HG02938 (cell line): ENCODE measurements at regions not wholly inside any gene's neighbourhood (a gene's known extent, or its start where the extent isn't known, plus 50 kb on each side); places are given as distances from the start of the nearest gene placed in this dataset.

Experiments used
- ATAC-seq: cut with Tn5 transposase; IDR thresholded peaks from one replicate; pipeline ENCODE4 v1.9.1; 2021; ENCODE audit warnings: mild to moderate bottlenecking, moderate library complexity; ENCODE audit not compliant: unreplicated experiment

DNA sequence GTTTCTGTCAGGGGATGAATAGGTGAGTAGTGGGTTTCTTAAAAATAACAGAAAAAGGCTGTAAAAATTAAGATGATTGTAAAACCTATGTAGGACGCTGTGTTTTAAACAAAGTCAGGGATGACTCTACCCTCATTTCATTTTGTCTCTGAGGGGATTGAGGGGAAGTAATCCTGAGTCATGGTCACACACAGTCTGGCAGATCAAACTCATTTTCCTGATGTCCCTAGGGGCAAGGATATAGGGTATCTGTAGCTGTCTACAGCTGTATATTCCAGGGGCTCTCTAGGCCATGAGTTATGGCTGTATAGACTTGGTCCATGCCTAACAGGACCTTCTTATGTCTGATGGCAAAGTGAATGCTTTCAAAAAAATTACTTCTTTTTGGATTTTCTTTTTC, 421.1 kb downstream of the PDCD6IP start:
- no peak for ATAC-seq

- no peak for ATAC-seq
These were observed 427.5 kb downstream of the PDCD6IP start for GRCh38 chr3:34225821-34226366.

- ATAC-seq, result no peak
These were observed 431.4 kb downstream of the PDCD6IP start for GRCh38 chr3:34229876-34230275.

GRCh38 chr3:34235096-34235495, 436.7 kb downstream of the PDCD6IP start:
- ATAC-seq, result no peak

DNA sequence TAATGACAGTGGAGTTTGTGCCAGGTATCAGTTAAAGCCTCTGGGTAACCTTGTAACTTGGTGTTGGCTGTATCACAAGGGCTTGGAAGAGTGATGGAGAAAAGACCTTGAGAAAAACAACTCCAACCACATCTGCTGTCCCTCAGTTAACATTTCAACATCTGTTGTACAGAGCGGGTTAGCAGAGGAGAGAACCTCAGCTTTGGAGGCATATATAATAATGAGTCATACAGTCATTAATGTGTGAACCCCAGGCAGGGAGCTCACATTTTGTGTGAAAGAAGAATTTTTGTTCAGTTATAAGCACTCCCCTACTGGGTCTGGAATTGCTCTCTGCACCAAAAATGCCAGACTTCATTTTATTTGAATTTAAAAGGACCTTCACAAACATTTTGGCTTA, 439.5 kb downstream of the PDCD6IP start:
- ATAC-seq, result no peak

GRCh38 chr3:34238407-34238806, 440.0 kb downstream of the PDCD6IP start:
- ATAC-seq, result no peak

DNA sequence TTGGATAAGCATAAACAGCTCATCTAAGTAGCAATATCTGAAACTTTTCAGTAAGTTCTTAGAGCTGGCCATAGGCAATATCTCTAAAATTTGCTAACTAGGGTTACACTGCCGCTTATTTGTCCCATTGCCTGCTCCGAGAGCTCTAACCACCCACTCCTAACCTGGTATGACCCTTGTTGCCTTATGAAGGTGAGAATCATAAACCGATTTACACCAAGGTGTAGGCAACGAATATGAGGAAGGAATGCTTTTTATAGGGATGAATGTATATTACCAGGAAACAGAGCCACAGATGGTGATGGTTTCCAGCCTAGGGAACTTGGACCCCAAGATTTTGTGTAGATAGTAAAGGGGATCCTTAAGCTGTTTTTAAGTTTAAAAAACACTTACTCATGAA, 440.9 kb downstream of the PDCD6IP start:
- ATAC-seq, result no peak

- ATAC-seq, result no peak
These were observed 441.4 kb downstream of the PDCD6IP start for GRCh38 chr3:34239875-34240274.

DNA sequence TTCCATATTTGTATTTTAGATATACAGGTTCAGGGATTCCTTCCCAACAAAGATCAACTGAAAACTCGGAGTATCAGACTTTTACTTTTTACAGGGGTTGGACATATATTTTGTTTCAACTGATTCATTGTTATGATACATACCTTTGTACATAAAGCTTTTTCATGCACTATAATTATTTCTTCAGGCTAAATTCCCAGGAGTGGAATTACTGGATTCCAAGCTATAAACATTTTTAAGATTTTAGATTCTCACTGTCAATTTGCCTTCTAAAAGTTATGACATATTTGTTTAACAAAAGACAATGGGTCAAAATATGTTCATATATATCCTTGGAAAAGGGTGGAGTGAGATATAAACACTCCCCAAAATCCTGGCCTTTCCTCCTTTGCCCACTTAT, 449.0 kb downstream of the PDCD6IP start:
- ATAC-seq, result no peak

GRCh38 chr3:34248352-34248751, 449.9 kb downstream of the PDCD6IP start:
- peak; percentile 96 for ATAC-seq

DNA sequence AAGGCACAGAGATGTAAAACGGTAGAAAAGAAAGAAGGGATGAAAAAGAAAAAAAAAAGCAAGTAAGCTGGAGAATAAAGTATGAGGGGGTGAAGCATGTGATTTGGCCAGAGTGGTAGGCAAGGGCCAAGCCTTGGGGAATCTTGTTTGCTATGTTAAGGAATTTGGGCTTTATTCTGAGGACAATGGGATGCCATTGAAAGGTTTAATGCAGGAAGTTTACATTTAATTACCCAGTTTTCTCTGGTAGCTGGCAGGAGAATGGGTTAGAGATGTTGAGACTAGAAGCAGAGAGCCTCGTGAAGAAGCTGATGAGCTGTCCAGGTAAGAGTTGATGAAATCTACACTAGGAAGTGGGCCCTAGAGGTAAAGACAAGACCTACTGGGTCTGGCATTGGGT, 455.9 kb downstream of the PDCD6IP start:
- no peak for ATAC-seq

GRCh38 chr3:34256021-34256420, 457.6 kb downstream of the PDCD6IP start:
- ATAC-seq, result no peak

DNA sequence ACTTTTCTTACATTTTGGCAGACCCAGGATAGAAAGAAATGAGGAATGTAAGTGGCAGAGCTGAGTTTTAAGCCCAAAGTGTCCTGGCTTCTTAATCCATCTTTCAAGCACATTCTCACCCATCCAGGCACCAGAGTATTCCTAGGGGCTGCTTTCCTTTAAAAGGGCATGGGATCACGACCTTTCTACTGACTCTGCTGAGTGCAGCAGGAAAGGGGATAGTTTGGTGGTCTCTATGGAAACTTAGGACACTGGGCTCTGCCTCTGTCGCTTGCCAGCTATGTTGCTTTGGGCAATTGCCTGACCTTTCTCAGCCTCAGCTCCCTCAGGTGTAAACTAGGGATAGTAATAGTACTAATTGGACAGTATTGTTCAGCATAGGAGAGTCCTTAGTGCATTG, 458.4 kb downstream of the PDCD6IP start:
- no peak for ATAC-seq

DNA sequence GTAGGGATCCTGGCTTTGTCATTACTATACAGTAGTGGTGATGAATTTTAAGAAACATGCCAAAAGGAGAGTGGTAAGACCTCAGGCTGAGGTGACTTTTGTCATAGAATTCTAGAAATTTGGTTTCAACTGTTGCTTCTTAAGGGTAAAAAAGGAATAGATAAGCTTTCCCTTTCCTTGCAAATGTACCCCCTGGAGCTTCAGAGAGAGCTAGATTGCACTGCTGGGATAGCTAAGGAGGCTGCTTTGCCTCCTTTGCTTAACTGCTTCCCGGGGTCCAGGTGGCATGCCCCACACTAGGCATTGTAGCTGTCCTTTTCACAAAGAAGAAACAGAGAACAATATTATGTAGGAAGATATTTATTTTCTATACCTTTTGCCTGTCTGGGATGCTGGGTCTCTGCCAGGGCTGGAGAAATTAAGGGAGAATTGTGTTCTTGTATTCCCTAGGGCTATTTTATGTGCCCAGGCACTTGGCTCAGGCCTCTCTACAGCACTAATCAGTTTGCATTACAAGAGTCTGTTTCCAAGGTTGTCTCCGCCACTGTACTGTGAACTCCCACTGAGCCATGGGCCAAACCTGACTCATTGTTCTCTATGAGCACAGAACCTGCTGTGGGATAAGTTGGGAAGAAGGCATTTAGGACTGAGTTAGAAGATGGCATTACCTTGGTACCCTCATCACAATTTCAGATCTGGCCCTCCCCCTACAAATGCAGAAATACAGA, 460.0 kb downstream of the PDCD6IP start:
- no peak for ATAC-seq

DNA sequence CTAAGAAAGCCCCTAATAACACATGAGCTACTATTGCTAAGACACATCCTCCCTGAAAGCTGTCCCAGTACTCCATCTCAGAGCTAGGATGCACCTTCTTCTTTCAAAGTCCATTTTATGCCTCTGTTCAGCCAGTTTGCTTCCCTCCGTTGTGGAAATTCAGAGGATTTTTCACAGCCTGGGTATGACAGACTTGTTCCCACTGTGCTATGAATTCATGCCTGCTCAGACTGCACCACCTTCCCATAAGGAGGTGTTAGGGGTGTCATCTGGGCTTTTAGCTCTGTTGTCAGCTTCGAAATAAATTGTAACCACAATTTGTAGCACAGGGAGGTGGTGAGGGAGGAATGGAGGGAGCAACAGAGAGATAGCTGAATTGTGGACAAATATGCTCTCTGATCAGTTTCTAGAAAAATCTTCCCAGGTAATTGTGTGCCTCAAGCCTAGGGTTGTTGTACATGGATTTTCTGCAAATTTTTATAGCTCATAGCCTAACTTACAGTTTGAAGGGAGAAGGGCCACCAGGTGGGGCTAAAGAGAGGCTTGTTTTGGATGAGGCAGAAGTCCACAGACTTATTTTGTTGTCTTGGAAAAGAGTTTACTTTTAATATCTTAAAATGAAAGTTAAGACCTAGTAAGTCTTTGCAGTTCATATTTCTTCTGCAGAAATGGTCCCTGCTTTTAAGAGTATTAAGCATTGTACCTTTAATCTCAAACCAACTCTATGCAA, 462.0 kb downstream of the PDCD6IP start:
- peak; percentile 43 for ATAC-seq

DNA sequence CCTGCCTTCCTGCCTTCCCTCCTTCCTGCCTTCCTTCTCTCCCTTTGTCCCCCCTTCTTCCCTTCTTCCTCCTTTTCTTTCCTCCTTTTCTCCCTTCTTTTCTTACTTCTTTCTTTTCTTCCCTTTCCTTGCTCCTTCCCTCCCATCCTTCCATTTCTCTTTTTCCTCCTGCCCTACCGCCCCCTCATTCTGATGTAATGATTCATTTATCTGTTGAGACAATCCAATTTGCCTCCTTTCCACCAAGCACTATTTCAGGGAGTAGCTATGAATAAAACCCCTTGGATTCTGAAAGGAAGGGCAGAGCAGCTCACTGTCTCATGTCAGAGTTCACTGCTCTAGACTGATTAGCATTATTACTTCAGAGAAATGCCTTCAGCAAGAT, 462.6 kb downstream of the PDCD6IP start:
- ATAC-seq, result no peak

- ATAC-seq, result no peak
These were observed 464.7 kb downstream of the PDCD6IP start for GRCh38 chr3:34263101-34263621.

GRCh38 chr3:34264337-34265041, 466.1 kb downstream of the PDCD6IP start:
- ATAC-seq, result no peak

DNA sequence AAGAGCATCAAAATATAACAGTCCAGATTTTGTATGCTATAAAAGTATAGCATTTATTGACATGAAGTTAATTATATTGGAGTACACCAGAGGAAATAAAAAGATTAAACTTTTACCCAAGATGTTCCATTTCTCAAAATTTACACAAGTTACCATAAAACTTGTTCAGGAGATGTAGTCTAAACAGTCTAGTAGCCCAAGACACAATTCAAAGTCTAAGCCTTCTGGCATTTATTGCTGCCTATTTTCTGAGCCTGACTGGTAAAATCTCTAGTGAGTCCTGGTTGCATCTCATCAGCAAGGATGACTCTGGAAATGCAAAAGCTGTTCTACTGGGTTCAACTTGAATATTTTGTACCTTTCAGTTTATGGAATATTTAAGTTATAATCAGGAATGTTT, 468.7 kb downstream of the PDCD6IP start:
- ATAC-seq, result no peak

DNA sequence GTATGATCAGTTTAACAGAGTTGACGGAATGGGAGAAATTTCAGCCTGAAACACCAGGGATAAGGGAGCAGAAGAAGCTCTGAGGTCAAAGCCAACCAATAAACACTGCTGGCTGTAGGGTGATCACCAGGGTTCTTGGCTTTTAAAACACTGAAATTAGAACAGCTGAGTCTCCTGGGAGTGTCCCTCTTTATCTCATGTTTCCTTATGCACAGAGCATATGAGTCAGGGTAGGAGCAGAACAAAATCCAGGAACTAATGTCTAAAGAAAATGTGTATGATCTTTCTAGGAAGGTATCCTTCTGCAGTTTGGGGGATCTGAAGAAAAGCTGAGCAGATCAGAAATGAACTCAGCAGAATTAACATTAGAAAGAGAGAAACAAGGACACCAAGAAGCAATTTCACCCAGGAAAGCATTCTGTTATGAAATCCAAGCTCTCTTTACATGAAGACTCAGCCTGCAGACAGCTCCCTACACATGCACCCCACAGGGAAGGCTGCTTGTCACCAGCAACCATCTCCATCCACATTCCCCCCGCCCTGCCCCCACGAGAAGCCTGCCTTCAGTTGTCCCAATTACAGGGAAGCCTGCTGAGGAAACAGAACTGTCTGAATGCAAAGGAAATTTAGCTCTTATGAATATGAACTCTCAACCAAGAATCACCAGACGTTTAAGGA, 469.7 kb downstream of the PDCD6IP start:
- no peak for ATAC-seq

DNA sequence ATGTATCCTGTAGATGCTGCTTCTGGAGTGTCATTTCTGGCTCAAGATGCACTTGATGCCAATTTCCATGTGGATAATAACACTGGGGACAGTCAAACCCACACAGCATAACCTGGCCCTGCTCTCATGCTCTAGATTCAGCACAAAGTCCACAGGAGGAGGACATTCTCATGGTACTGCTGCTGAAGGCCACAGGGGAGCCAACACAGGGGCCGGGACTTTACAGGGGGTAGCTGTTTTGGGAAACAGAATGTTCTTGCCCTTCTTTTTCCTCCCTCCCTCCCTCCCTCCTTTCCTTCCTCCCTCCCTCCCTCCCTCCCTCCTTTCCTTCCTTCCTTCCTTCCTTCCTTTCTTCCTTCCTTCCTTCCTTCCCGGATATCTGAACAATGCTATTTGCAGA, 477.4 kb downstream of the PDCD6IP start:
- no peak for ATAC-seq
